ENCODE measurements at regions not wholly inside any gene's neighbourhood (a gene's known extent, or its start where the extent isn't known, plus 50 kb on each side); places are given as distances from the start of the nearest gene placed in this dataset.

DNA sequence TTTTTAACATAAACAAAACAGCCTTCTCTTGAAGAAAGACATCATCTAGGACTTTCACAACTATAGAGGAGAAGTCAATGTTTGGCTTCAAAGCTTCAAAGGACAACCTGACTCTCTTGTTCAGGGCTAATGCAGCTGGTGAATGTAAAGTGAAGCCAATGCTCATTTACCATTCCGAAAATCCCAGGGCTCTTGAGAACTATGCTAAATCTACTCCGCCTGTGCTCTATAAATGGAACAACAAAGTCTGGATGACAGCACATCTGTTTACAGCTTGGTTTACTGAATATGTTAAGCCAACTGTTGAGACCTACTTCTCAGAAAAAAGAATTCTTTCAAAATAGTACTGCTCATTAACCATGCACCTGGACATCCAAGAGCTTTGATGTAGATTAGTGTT lies 259.8 kb upstream of the NR5A2 start:
- no peak for DNase-seq

DNA sequence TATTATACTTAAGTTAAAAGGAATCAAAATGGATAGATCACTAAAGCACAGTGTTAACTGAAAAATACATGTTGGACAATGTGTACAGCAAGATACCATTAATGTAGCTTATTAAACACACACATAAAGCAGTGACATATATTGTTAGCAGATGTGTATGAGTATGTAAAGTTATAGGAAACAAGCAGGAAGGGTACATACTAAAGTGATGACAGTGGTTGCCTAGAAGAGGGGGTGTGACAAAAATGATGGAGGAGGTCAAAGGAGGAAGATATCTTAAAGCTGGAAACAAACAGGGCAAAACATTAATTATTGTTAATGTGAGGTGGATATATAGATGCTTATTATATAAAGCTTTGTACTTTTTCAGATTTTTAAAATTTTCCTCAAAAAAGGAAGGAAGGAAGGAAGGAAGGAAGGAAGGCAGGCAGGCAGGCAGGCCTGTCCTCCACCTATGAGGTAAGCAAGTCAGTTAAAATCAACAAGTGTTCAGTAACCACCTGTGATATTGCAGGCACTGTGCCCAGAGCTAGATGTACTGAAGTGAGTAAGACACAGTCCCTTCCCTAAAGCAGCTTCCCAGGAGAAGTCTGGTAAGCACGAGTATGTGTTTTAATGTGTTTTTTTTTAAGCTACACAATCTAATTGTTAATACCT lies 252.9 kb upstream of the NR5A2 start:
- DNase-seq, result no peak

DNA sequence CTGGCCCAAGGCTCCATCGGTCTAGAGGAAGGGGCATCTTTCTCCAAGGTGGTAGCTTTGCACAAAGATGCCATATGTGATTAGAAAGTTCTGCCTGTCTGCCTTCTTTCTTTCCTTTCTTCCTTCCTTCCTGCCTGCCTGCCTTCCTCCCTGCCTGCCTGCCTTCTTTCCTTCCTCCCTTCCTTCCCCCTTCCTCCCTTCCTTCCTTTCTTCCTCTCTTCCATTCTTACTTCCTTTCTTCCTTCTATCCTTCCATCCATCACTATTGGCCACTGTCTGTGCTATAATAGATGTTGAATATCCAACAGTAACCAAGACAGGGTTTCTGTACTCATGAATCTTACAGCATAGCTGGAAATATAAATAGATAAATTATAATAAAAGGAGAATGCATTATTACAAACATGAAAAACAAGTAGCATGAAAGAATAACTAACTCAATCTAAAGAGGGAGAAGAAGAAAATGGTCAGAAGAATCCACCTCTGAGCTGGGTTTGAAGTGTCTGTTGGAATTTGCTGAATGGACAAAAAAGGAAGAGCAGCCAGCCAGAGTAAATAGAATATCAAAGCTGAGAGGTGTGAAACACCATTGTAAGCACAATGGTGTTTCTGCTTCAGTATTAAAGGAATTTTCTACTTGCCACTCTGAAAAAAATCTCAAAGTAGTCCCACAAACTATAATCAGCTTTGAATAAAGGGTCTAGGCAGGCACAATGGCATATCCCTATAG lies 250.6 kb upstream of the NR5A2 start:
- DNase-seq, result no peak

DNA sequence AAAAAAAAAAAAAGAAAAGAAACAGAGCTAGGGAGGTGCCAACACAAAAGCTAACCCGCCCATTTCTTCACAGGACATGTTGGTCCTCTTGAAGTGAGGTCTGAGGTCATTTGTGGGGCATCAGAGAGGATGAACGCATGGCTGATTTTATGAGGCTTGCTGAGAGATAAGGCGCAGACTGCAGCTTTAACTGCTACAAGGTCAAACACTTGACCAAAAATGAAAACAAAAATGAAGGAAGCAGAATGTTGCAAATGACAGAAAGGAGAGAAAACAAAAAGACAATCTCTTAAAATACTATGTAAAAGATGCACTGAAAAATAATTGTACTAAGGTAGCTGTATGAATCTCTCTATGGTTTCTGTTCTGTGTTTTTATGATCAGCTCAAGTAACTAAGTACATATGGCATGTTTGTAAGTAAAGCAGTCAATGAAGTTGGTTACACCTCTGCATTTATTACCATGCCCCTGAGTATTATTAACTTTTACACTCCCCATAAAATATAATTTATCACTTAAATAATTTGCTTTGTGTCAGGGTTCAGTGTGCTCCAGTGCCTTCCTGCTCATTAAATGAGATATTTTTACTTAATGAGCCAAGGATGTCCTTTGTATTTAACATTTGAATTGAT lies 249.1 kb upstream of the NR5A2 start:
- peak; percentile 60 for DNase-seq

GRCh38 chr1:199780091-199780490 lies 247.4 kb upstream of the NR5A2 start:
- DNase-seq, result no peak

GRCh38 chr1:199780948-199781670 lies 246.4 kb upstream of the NR5A2 start:
- DNase-seq, result no peak

DNA sequence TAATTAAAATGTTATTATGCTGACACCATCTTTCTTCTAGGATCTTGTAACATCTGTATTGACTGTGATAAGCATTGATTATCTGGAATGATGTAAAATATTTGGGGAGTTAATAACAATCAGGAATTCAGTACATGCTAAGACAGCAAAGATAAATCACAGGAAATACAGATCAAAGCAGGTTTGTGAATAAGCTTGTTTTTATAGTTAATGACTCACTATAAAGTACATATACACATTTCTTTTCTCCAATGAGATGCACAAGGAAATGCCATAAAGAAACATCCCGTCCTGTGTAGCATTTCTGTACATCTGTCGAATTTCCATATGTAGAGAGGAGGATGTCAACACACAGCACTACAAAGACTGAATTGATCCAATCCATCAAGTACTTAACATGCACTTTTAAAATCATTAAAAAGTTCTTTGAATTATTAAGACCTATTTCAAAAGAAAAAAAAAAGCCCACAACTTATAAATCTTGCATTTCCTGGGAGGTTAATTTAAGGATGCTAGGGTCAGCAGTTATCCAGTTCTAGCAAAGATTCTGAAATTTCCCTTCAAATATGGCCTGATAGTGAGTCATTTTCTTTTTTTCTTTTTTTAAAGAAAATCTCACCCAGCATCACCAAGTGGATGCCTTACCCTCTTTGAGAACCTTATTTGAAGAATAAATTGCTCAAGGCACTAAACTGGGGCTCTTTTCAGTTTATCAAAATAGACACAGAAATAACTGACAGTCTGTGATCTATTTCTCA lies 243.2 kb upstream of the NR5A2 start:
- no peak for DNase-seq

GRCh38 chr1:199786695-199787094 lies 240.8 kb upstream of the NR5A2 start:
- no peak for DNase-seq

DNA sequence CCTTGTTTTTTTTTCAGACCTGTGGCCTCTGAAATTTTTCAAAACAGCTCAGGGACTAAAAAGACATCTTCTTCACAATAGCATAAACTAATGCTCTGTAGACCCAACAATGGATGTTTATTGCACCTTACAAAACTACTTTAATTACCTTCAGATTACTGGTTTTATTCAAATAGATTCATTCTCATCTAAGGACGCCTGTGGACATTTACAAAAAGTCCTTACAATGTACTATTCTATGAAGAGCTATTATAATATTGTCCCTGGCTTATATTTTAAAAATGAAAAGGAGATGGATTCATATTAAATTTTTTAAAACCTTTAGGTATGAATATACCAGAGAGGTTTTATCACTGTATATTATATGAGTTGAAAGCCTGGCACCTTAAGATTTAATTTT lies 238.4 kb upstream of the NR5A2 start:
- DNase-seq, result no peak

DNA sequence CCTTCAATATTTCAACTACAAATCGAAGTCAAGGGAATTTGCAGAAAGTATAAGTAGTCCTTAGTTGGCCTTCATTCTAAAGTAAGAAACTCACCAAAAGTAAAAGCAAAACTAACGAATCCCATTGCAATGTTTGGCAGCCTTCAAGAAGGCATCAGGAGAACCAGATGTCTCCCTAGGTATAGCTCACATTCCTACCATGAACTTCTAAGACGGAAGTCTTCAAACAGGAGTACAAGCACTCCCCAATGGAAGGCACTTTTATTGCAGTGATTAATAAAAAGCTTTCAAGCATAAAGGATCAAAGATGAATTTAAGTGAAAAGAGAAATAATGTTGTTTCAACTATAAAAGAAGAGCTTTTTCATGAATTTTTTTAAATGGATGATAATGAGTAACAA lies 236.0 kb upstream of the NR5A2 start:
- no peak for DNase-seq

DNA sequence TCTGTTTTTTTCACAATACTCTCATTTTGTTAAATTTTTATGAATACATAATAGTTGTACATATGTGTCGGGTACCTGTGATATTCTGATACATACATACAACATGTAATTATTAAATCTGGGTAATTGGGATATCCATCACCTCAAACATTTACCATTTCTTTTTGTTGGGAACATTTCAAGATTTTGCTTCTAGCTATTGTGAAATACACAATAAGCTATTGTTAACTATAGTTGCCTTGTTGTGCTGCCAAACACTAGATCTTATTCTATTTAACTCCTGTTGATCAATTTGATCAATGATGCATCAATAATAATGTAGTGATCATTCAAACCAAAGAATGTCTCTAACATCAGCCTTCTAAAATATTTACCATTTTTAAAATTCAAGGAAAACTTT lies 234.6 kb upstream of the NR5A2 start:
- no peak for DNase-seq

- no peak for DNase-seq
Measured at GRCh38 chr1:199794105-199794863, 233.2 kb upstream of the NR5A2 start.

GRCh38 chr1:199799116-199799515 lies 228.4 kb upstream of the NR5A2 start:
- DNase-seq, result no peak

GRCh38 chr1:199804526-199804925 lies 223.0 kb upstream of the NR5A2 start:
- DNase-seq, result no peak

DNA sequence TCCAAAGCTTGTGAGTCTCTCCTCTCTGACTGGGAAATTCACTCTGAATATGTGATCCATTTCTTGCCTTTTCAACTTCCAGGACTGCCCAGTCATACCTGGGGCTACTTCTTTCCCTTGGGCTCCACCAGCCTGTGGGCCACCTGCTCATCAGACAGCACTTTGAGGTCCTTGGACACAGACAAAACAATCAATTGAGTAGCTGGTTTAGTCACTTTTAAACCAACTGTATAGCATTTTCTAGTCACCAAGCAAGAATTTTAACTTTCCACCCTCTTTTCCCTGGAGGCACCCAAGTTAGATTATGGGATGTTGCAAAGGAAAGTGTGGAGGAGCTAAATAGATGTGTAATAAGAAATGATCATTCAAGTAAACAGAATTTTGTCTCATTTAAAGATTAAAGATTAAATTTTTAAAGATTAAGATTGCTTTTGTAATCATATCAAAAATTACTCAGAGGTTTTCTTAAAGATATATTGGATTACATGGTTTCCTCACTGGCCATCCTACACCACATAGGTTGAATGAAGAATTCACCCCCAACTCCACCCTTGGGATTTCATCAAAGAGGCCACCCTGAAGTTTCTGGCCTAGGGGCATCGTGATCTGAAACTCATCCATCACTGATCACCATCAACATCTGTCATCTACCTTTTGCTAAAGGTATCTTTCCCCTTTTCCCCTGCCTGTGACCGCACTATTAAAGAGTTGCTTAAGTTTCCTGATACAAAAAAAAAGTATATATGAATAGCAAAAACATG lies 219.2 kb upstream of the NR5A2 start:
- peak; percentile 91 for DNase-seq

GRCh38 chr1:199809311-199809710 lies 218.2 kb upstream of the NR5A2 start:
- DNase-seq, result no peak

- peak; percentile 59 for DNase-seq
Measured at GRCh38 chr1:199811163-199811562, 216.3 kb upstream of the NR5A2 start.

GRCh38 chr1:199813198-199813597 lies 214.3 kb upstream of the NR5A2 start:
- no peak for DNase-seq

- DNase-seq, result no peak
Measured at GRCh38 chr1:199815947-199816346, 211.6 kb upstream of the NR5A2 start.

GRCh38 chr1:199817266-199817665 lies 210.2 kb upstream of the NR5A2 start:
- DNase-seq, result no peak
